Uterus (tissue), 2 donors: ENCODE measurements at regions not wholly inside any gene's neighbourhood (a gene's known extent, or its start where the extent isn't known, plus 50 kb on each side); places are given as distances from the start of the nearest gene placed in this dataset.

Experiments used
- POLR2A ChIP-seq, 2 donors: fragments of 450-650 bp; IDR thresholded peaks; one replicate each; pipeline ENCODE4 v1.6.1; 2016; ENCODE audit warnings: antibody characterized with exemption in 2 of 2, mild to moderate bottlenecking in 1 of 2, moderate library complexity in 1 of 2
- TF ChIP-seq, protein P1 (sequence below), 4 experiments: fragments of 200-600 bp in 2 of 4; fragments of 450-650 bp in 2 of 4; sonication (generic) in 2 of 4; IDR thresholded peaks; one replicate each; pipeline ENCODE4 v1.5.1; 2016 to 2019; ENCODE audit warnings: antibody characterized with exemption in 4 of 4, mild to moderate bottlenecking in 2 of 4, moderate library complexity in 1 of 4

DNA sequence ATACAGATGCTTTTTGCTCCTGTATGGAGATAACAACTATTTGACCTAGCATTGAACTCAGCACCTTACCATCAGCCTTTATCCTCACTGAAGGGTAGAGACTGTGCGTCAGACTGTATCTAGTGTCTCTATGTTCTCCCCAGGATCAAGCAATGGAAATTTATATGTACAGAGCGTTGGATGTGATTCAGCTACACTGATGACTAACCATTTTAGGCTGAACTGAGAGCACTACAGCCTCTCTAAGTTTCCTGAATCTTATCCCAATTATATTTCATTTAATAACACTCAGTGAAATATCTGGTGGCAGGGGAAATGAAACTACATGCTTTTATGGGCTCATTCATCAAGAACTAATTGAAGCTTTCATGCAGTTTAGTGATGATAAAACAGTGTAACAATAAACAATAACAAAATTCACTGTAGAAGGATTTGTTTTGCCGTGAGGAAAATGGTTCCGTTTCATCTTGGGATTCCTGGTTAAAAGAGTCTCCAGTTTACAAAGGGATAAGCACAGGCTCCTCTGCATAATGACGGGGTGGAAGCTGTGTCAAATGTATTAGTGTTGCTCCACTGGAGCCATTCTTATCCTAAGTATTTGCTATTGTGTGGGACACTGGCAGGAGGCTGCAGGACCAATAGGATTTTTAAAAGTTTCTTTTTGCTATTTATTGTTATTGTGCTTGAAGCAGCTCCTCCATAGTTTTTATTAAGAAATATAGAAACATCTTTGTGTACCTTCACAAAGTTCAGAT lies 567.6 kb upstream of the MMS22L start:
- TF ChIP-seq, protein P1, sequence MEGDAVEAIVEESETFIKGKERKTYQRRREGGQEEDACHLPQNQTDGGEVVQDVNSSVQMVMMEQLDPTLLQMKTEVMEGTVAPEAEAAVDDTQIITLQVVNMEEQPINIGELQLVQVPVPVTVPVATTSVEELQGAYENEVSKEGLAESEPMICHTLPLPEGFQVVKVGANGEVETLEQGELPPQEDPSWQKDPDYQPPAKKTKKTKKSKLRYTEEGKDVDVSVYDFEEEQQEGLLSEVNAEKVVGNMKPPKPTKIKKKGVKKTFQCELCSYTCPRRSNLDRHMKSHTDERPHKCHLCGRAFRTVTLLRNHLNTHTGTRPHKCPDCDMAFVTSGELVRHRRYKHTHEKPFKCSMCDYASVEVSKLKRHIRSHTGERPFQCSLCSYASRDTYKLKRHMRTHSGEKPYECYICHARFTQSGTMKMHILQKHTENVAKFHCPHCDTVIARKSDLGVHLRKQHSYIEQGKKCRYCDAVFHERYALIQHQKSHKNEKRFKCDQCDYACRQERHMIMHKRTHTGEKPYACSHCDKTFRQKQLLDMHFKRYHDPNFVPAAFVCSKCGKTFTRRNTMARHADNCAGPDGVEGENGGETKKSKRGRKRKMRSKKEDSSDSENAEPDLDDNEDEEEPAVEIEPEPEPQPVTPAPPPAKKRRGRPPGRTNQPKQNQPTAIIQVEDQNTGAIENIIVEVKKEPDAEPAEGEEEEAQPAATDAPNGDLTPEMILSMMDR (IDR thresholded peaks at IDR 0.05), result no peak
- no peak for TF ChIP-seq POLR2A (IDR thresholded peaks at IDR 0.05)
